ENCODE measurements at regions not wholly inside any gene's neighbourhood (a gene's known extent, or its start where the extent isn't known, plus 50 kb on each side); places are given as distances from the start of the nearest gene placed in this dataset.

DNA sequence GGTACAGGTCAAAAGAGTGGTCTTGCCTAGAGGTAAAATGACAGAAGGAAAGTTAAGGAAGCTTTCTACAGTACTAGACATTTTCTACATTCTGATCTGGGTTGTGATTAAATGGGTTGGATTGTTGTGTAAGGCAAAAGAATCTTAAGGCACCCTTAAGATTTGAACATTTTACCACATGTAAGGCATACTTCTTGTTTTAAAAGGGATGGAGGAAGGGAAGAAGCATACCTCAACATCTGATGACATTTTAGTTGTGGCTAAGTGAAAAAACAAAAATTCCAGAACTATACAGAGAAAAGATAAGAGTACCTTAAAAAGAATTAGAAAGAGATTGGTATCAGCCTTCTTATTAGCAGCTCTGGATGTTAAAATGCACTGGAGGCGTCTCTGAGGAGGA, 356.0 kb upstream of the CADM1 start (continued):
- TF ChIP-seq, protein P1, sequence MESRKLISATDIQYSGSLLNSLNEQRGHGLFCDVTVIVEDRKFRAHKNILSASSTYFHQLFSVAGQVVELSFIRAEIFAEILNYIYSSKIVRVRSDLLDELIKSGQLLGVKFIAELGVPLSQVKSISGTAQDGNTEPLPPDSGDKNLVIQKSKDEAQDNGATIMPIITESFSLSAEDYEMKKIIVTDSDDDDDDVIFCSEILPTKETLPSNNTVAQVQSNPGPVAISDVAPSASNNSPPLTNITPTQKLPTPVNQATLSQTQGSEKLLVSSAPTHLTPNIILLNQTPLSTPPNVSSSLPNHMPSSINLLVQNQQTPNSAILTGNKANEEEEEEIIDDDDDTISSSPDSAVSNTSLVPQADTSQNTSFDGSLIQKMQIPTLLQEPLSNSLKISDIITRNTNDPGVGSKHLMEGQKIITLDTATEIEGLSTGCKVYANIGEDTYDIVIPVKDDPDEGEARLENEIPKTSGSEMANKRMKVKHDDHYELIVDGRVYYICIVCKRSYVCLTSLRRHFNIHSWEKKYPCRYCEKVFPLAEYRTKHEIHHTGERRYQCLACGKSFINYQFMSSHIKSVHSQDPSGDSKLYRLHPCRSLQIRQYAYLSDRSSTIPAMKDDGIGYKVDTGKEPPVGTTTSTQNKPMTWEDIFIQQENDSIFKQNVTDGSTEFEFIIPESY (IDR thresholded peaks at IDR 0.05; ENCODE audit: borderline replicate concordance, low read depth): no peak

DNA sequence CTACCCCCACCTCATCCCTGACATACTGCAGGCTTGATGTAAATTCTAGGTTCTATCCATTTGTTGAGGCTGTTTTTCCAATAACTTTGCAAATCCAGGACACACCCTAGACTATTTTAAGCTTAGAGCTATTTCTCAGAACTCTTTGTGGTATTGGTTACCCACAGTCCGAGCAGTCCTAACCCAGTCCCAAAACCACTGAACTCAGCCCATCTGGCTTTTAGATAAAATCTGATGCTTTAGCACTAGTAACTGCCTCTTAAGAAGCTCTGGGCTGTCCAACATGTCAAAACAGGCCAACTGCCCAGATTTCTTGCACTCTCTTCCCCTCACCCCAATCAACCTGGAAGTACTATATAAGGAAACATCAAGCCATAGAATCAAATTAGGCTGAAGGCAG, 344.4 kb upstream of the CADM1 start:
- POLR2A ChIA-PET: no interaction called here

More for the DNA sequence above, 344.4 kb upstream of the CADM1 start:
- no peaks in the 10 kb centered on the region for H3K36me3 ChIP-seq (replicated peaks in 1 of 2; ENCODE audit: control insufficient read depth in 1 of 2, insufficient read depth in 2 of 2, low read length in 1 of 2)
- no peaks in the 10 kb centered on the region for H4K20me1 ChIP-seq (ENCODE audit: insufficient read depth)
- no peaks in the 10 kb centered on the region for H3F3A ChIP-seq (replicated peaks; ENCODE audit: insufficient read depth)
- H3K4me1 ChIP-seq (ENCODE audit: control insufficient read depth in 1 of 2, insufficient read depth in 2 of 2, low read depth in 1 of 2, low read length in 1 of 2): peaks cover 0 to 2% of the 10 kb centered on the region in 2 experiments; a peak in 1 of 4 replicates
- H3K9me2 ChIP-seq: 0 out of 2 replicates have a peak, but pooled peaks cover 2% of the 10 kb centered on the region
- no peaks in the 10 kb centered on the region for H3K79me2 ChIP-seq (ENCODE audit: insufficient read depth)
- DNase-seq: no peak
- no peak overlapping the region for H3K4me3 ChIP-seq (ENCODE audit: low read depth in 2 of 2, low read length in 1 of 2)
- no peak overlapping the region for H2AFZ ChIP-seq (ENCODE audit: low read depth)
- WGBS (ENCODE audit: low lambda C conversion rate): 23% methylated on average over 1 of the region's 1 CpG
- TF ChIP-seq, protein P2, sequence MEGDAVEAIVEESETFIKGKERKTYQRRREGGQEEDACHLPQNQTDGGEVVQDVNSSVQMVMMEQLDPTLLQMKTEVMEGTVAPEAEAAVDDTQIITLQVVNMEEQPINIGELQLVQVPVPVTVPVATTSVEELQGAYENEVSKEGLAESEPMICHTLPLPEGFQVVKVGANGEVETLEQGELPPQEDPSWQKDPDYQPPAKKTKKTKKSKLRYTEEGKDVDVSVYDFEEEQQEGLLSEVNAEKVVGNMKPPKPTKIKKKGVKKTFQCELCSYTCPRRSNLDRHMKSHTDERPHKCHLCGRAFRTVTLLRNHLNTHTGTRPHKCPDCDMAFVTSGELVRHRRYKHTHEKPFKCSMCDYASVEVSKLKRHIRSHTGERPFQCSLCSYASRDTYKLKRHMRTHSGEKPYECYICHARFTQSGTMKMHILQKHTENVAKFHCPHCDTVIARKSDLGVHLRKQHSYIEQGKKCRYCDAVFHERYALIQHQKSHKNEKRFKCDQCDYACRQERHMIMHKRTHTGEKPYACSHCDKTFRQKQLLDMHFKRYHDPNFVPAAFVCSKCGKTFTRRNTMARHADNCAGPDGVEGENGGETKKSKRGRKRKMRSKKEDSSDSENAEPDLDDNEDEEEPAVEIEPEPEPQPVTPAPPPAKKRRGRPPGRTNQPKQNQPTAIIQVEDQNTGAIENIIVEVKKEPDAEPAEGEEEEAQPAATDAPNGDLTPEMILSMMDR (IDR thresholded peaks at IDR 0.05): no peak
- TF ChIP-seq TAF1 (IDR thresholded peaks at IDR 0.05; ENCODE audit: borderline replicate concordance, low read depth, low read length) (no peak), MXI1 (IDR thresholded peaks at IDR 0.05; ENCODE audit: low read depth, low read length) (no peak), JUND (IDR thresholded peaks at IDR 0.05) (no peak), TCF12 (IDR thresholded peaks at IDR 0.05) (no peak), NRF1 (IDR thresholded peaks at IDR 0.05; ENCODE audit: low read depth, low read length) (no peak), TEAD4 (IDR thresholded peaks at IDR 0.05; ENCODE audit: borderline replicate concordance, insufficient read depth) (no peak), YY1 (IDR thresholded peaks at IDR 0.05; ENCODE audit: low read depth) (no peak), FOXJ3 (CRISPR knock-in tag; IDR thresholded peaks at IDR 0.05) (no peak), RXRA (IDR thresholded peaks at IDR 0.05; ENCODE audit: borderline replicate concordance, low read depth) (no peak), RFX5 (IDR thresholded peaks at IDR 0.05; ENCODE audit: low read length) (no peak), FOXM1 (IDR thresholded peaks at IDR 0.05; ENCODE audit: low read depth) (no peak)
- TF ChIP-seq, protein P3, sequence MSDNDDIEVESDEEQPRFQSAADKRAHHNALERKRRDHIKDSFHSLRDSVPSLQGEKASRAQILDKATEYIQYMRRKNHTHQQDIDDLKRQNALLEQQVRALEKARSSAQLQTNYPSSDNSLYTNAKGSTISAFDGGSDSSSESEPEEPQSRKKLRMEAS (IDR thresholded peaks at IDR 0.05; ENCODE audit: low read depth): no peak
- TF ChIP-seq, protein P4, sequence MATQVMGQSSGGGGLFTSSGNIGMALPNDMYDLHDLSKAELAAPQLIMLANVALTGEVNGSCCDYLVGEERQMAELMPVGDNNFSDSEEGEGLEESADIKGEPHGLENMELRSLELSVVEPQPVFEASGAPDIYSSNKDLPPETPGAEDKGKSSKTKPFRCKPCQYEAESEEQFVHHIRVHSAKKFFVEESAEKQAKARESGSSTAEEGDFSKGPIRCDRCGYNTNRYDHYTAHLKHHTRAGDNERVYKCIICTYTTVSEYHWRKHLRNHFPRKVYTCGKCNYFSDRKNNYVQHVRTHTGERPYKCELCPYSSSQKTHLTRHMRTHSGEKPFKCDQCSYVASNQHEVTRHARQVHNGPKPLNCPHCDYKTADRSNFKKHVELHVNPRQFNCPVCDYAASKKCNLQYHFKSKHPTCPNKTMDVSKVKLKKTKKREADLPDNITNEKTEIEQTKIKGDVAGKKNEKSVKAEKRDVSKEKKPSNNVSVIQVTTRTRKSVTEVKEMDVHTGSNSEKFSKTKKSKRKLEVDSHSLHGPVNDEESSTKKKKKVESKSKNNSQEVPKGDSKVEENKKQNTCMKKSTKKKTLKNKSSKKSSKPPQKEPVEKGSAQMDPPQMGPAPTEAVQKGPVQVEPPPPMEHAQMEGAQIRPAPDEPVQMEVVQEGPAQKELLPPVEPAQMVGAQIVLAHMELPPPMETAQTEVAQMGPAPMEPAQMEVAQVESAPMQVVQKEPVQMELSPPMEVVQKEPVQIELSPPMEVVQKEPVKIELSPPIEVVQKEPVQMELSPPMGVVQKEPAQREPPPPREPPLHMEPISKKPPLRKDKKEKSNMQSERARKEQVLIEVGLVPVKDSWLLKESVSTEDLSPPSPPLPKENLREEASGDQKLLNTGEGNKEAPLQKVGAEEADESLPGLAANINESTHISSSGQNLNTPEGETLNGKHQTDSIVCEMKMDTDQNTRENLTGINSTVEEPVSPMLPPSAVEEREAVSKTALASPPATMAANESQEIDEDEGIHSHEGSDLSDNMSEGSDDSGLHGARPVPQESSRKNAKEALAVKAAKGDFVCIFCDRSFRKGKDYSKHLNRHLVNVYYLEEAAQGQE (IDR thresholded peaks at IDR 0.05; ENCODE audit: low read depth, low read length): no peak
- TF ChIP-seq, protein P5, sequence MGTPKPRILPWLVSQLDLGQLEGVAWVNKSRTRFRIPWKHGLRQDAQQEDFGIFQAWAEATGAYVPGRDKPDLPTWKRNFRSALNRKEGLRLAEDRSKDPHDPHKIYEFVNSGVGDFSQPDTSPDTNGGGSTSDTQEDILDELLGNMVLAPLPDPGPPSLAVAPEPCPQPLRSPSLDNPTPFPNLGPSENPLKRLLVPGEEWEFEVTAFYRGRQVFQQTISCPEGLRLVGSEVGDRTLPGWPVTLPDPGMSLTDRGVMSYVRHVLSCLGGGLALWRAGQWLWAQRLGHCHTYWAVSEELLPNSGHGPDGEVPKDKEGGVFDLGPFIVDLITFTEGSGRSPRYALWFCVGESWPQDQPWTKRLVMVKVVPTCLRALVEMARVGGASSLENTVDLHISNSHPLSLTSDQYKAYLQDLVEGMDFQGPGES (IDR thresholded peaks at IDR 0.05; ENCODE audit: low read depth, low read length): no peak
- TF ChIP-seq, protein P6, sequence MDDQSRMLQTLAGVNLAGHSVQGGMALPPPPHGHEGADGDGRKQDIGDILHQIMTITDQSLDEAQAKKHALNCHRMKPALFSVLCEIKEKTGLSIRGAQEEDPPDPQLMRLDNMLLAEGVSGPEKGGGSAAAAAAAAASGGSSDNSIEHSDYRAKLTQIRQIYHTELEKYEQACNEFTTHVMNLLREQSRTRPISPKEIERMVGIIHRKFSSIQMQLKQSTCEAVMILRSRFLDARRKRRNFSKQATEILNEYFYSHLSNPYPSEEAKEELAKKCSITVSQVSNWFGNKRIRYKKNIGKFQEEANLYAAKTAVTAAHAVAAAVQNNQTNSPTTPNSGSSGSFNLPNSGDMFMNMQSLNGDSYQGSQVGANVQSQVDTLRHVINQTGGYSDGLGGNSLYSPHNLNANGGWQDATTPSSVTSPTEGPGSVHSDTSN (IDR thresholded peaks at IDR 0.05): no peak
- TF ChIP-seq, protein P7, sequence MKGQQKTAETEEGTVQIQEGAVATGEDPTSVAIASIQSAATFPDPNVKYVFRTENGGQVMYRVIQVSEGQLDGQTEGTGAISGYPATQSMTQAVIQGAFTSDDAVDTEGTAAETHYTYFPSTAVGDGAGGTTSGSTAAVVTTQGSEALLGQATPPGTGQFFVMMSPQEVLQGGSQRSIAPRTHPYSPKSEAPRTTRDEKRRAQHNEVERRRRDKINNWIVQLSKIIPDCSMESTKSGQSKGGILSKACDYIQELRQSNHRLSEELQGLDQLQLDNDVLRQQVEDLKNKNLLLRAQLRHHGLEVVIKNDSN (IDR thresholded peaks at IDR 0.05; ENCODE audit: borderline replicate concordance, low read depth): no peak
- CTCF ChIA-PET: no interaction called here
- no peaks in the 10 kb centered on the region for H3K27me3 ChIP-seq (ENCODE audit: insufficient read depth)
- H3K4me2 ChIP-seq: no peak overlapping the region
- H3K27ac ChIP-seq (ENCODE audit: low read depth in 2 of 2, low read length in 1 of 2): no peak overlapping the region
- H3K9ac ChIP-seq: no peak overlapping the region
- H3K9me3 ChIP-seq: no peaks in the 10 kb centered on the region

Data from SK-N-SH (cell line).